GM18498 (cell line): ENCODE measurements at regions not wholly inside any gene's neighbourhood (a gene's known extent, or its start where the extent isn't known, plus 50 kb on each side); places are given as distances from the start of the nearest gene placed in this dataset.

ENCODE experiments used
- ATAC-seq: cut with Tn5 transposase; IDR thresholded peaks from one replicate; pipeline ENCODE4 v1.9.1; 2021; ENCODE audit warnings: mild to moderate bottlenecking, moderate library complexity; ENCODE audit not compliant: unreplicated experiment

GRCh38 chr12:65546528-65546927 lies 268.0 kb downstream of the MSRB3 start:
- no peak for ATAC-seq

GRCh38 chr12:65556676-65557437 lies 267.4 kb upstream of the HMGA2 start:
- peak; percentile 100 for ATAC-seq

GRCh38 chr12:65557438-65558181 lies 266.7 kb upstream of the HMGA2 start:
- no peak for ATAC-seq

GRCh38 chr12:65560286-65560685 lies 264.0 kb upstream of the HMGA2 start:
- ATAC-seq, result no peak

GRCh38 chr12:65561798-65562382 lies 262.4 kb upstream of the HMGA2 start:
- no peak for ATAC-seq

- ATAC-seq, result no peak
Observed at GRCh38 chr12:65565601-65566560, 258.4 kb upstream of the HMGA2 start.

GRCh38 chr12:65566751-65567150 lies 257.5 kb upstream of the HMGA2 start:
- no peak for ATAC-seq

- no peak for ATAC-seq
Observed at GRCh38 chr12:65567820-65568219, 256.5 kb upstream of the HMGA2 start.

GRCh38 chr12:65568517-65568916 lies 255.8 kb upstream of the HMGA2 start:
- no peak for ATAC-seq

- ATAC-seq, result no peak
Observed at GRCh38 chr12:65570451-65571130, 253.7 kb upstream of the HMGA2 start.

- ATAC-seq, result no peak
Observed at GRCh38 chr12:65574867-65575266, 249.4 kb upstream of the HMGA2 start.

- ATAC-seq, result no peak
Observed at GRCh38 chr12:65584016-65584415, 240.3 kb upstream of the HMGA2 start.

GRCh38 chr12:65585648-65586602 lies 238.4 kb upstream of the HMGA2 start:
- ATAC-seq, result no peak

- no peak for ATAC-seq
Observed at GRCh38 chr12:65586796-65587195, 237.5 kb upstream of the HMGA2 start.

- no peak for ATAC-seq
Observed at GRCh38 chr12:65590318-65590717, 234.0 kb upstream of the HMGA2 start.

- ATAC-seq, result no peak
Observed at GRCh38 chr12:65592416-65592815, 231.9 kb upstream of the HMGA2 start.

GRCh38 chr12:65593239-65593701 lies 231.0 kb upstream of the HMGA2 start:
- ATAC-seq, result no peak

- no peak for ATAC-seq
Observed at GRCh38 chr12:65594409-65594808, 229.9 kb upstream of the HMGA2 start.

GRCh38 chr12:65595016-65595560 lies 229.2 kb upstream of the HMGA2 start:
- no peak for ATAC-seq
